ENCODE measurements at regions not wholly inside any gene's neighbourhood (a gene's known extent, or its start where the extent isn't known, plus 50 kb on each side); places are given as distances from the start of the nearest gene placed in this dataset.

GRCh38 chr7:35581605-35582210, 113.2 kb downstream of the HERPUD2 start:
- ChIA-PET POLR2A (no interaction called here), CTCF (no interaction called here)
- H3K36me3 ChIP-seq (ENCODE audit: insufficient read depth, low read length), result no peaks in the 10 kb centered on the region
- Mint-ChIP-seq H3K27me3 (peaks cover 4% of the 10 kb centered on the region in 2 donors), H3K9me3 (no peaks in the 10 kb centered on the region), H3K4me1 (no peaks in the 10 kb centered on the region), H3K27ac (no peak overlapping the region), H3K4me3 (no peak overlapping the region), H3K36me3 (peaks cover 0 to 3% (median 0%) of the 10 kb centered on the region in 3 donors)
- no peaks in the 10 kb centered on the region for H3K27me3 ChIP-seq (ENCODE audit: insufficient read depth, low read length, poor library complexity, severe bottlenecking)
- no peak overlapping the region for H3K4me3 ChIP-seq (ENCODE audit: low read length)
- H3K27ac ChIP-seq (ENCODE audit: low read depth, low read length), result no peak overlapping the region
- H3K4me1 ChIP-seq (ENCODE audit: insufficient read depth, low read length), result no peaks in the 10 kb centered on the region
- DNase-seq, result no peak
- H3K9me3 ChIP-seq (ENCODE audit: low read length), result no peaks in the 10 kb centered on the region

DNA sequence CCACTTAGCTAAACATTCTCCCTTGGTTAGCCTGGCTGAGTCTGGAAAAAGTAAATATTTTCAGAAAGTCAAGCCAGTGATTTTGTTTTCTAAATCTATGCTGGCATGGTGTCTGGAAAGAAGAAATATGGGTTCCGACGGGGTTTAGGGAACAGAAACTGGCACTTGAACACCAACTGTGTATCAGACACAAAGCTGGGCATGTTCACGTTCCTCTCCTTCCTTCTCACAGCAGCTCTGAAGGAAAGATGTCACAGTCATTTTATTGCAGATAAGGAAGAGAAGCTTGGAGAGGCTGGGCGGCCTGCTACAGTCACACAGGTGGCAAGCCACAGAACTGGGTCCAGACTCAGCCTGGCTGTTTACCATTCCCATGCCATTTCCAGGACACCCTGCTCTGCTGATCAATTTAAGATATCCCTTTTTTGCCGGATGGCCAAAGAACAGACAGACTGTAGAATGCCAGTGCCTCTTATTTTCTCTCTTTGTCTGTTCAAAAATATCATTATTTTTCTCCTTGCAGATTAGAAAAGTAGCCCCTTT, 118.8 kb downstream of the HERPUD2 start:
- Mint-ChIP-seq H3K36me3 (peaks cover 0 to 3% (median 0%) of the 10 kb centered on the region in 3 donors), H3K4me1 (no peaks in the 10 kb centered on the region), H3K4me3 (no peak overlapping the region), H3K27ac (no peak overlapping the region), H3K9me3 (no peaks in the 10 kb centered on the region), H3K27me3 (peaks cover 0 to 4% of the 10 kb centered on the region in 2 donors)
- DNase-seq, result no peak
- H3K27me3 ChIP-seq (ENCODE audit: insufficient read depth, low read length, poor library complexity, severe bottlenecking), result no peaks in the 10 kb centered on the region
- no peak overlapping the region for H3K4me3 ChIP-seq (ENCODE audit: low read length)
- no peaks in the 10 kb centered on the region for H3K9me3 ChIP-seq (ENCODE audit: low read length)
- H3K27ac ChIP-seq (ENCODE audit: low read depth, low read length), result no peak overlapping the region
- ChIA-PET CTCF (no interaction called here), POLR2A (no interaction called here)
- no peaks in the 10 kb centered on the region for H3K36me3 ChIP-seq (ENCODE audit: insufficient read depth, low read length)
- no peaks in the 10 kb centered on the region for H3K4me1 ChIP-seq (ENCODE audit: insufficient read depth, low read length)

DNA sequence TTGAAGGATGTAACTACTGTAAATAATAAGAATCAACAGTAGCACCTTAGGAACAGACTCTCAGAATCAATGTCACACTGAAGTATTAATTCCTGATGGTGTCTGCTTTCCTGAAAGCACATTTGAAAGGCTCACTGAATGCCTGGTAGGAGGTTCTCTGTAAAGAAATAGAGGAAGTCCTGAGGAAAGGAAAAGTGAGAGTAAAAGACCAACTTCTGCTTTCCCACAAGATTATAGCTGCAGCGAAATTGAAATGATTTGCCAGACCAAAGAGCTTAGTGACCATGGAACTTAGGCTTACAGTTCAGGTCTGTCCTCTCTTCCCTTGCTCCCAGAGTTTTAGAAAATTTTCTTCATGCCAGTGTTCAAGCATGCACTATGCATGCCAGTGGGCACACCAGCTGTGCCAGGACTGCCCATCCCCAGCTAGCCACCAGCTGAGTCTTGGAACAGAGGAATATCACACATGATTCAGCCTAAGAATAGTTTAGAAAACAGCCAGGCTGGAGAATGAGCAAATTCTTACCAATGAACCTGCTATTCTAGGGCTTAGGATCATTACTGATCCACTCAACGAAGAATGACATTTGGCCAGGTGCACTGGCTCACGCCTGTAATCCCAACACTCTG, 123.2 kb downstream of the HERPUD2 start:
- DNase-seq, result no peak
- ChIA-PET POLR2A (no interaction called here), CTCF (interaction anchor here (1.4 kb wide), 1 partner anchor 10 kb away, joined by 3 read pairs; no protein-coding TSS in a partner anchor)
- H3K4me3 Mint-ChIP-seq, result no peak overlapping the region
- H3K4me1 Mint-ChIP-seq, result no peaks in the 10 kb centered on the region
- H3K4me1 ChIP-seq (ENCODE audit: insufficient read depth, low read length), result no peaks in the 10 kb centered on the region
- no peak overlapping the region for H3K27ac Mint-ChIP-seq
- H3K36me3 Mint-ChIP-seq, result no peaks in the 10 kb centered on the region
- H3K9me3 ChIP-seq (ENCODE audit: low read length), result no peaks in the 10 kb centered on the region
- no peaks in the 10 kb centered on the region for H3K27me3 ChIP-seq (ENCODE audit: insufficient read depth, low read length, poor library complexity, severe bottlenecking)
- no peak overlapping the region for H3K4me3 ChIP-seq (ENCODE audit: low read length)
- no peaks in the 10 kb centered on the region for H3K9me3 Mint-ChIP-seq
- H3K27me3 Mint-ChIP-seq, result peaks cover 3 to 4% of the 10 kb centered on the region in 2 donors
- H3K36me3 ChIP-seq (ENCODE audit: insufficient read depth, low read length), result no peaks in the 10 kb centered on the region
- no peak overlapping the region for H3K27ac ChIP-seq (ENCODE audit: low read depth, low read length)

DNA sequence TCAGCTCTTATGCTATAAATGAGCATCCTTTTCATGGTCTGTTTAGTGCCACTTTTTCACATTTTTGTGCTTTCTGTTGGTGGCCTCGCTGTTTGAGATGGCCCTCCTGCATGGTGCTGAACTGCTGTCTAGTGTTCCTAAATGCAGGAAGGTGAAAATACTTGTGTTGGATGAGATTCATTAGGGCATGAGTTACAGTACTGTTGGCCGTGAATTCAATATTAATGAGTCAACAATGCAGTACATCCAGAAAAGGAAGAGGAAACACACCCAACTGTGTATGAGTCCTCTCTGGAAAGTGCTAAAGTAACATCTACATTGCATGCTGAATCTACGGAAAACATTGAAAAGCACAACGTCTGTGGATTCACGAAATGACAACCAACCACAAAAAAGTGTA, 124.0 kb downstream of the HERPUD2 start:
- no peaks in the 10 kb centered on the region for H3K4me1 ChIP-seq (ENCODE audit: insufficient read depth, low read length)
- POLR2A ChIA-PET, result no interaction called here
- no peak for DNase-seq
- no peak overlapping the region for H3K4me3 ChIP-seq (ENCODE audit: low read length)
- no peaks in the 10 kb centered on the region for H3K27me3 ChIP-seq (ENCODE audit: insufficient read depth, low read length, poor library complexity, severe bottlenecking)
- H3K36me3 Mint-ChIP-seq, result no peaks in the 10 kb centered on the region
- H3K9me3 Mint-ChIP-seq, result no peaks in the 10 kb centered on the region
- H3K36me3 ChIP-seq (ENCODE audit: insufficient read depth, low read length), result no peaks in the 10 kb centered on the region
- no peak overlapping the region for H3K27ac ChIP-seq (ENCODE audit: low read depth, low read length)
- CTCF ChIA-PET, result no interaction called here
- no peak overlapping the region for H3K4me3 Mint-ChIP-seq
- peaks cover 0 to 3% (median 0%) of the 10 kb centered on the region in 3 donors for H3K4me1 Mint-ChIP-seq
- no peak overlapping the region for H3K27ac Mint-ChIP-seq
- no peaks in the 10 kb centered on the region for H3K9me3 ChIP-seq (ENCODE audit: low read length)
- H3K27me3 Mint-ChIP-seq, result peaks cover 3 to 4% of the 10 kb centered on the region in 2 donors

GRCh38 chr7:35565927-35566326, 129.0 kb downstream of the HERPUD2 start:
- no peaks in the 10 kb centered on the region for H3K9me3 Mint-ChIP-seq
- peaks cover 0 to 10% (median 1%) of the 10 kb centered on the region in 3 donors for H3K4me1 Mint-ChIP-seq

GRCh38 chr7:35558841-35559240, 136.1 kb downstream of the HERPUD2 start:
- Mint-ChIP-seq H3K27ac (no peak overlapping the region), H3K4me3 (no peak overlapping the region), H3K27me3 (peaks cover 5 to 6% of the 10 kb centered on the region in 2 donors), H3K9me3 (no peaks in the 10 kb centered on the region), H3K4me1 (peaks cover 0 to 8% (median 0%) of the 10 kb centered on the region in 3 donors), H3K36me3 (no peaks in the 10 kb centered on the region)
- no peak for DNase-seq
- no peak overlapping the region for H3K4me3 ChIP-seq (ENCODE audit: low read length)
- no peaks in the 10 kb centered on the region for H3K4me1 ChIP-seq (ENCODE audit: insufficient read depth, low read length)
- H3K36me3 ChIP-seq (ENCODE audit: insufficient read depth, low read length), result no peaks in the 10 kb centered on the region
- no peaks in the 10 kb centered on the region for H3K27me3 ChIP-seq (ENCODE audit: insufficient read depth, low read length, poor library complexity, severe bottlenecking)
- CTCF ChIA-PET, result no interaction called here
- POLR2A ChIA-PET, result no interaction called here
- no peak overlapping the region for H3K27ac ChIP-seq (ENCODE audit: low read depth, low read length)
- H3K9me3 ChIP-seq (ENCODE audit: low read length), result no peaks in the 10 kb centered on the region

More at GRCh38 chr7:35565927-35566326, 129.0 kb downstream of the HERPUD2 start:
- no peaks in the 10 kb centered on the region for H3K36me3 Mint-ChIP-seq
- no peak overlapping the region for H3K27ac Mint-ChIP-seq
- H3K4me3 ChIP-seq (ENCODE audit: low read length), result no peak overlapping the region
- no peaks in the 10 kb centered on the region for H3K9me3 ChIP-seq (ENCODE audit: low read length)
- no peaks in the 10 kb centered on the region for H3K4me1 ChIP-seq (ENCODE audit: insufficient read depth, low read length)
- H3K27me3 ChIP-seq (ENCODE audit: insufficient read depth, low read length, poor library complexity, severe bottlenecking), result no peaks in the 10 kb centered on the region
- H3K4me3 Mint-ChIP-seq, result no peak overlapping the region
- peaks cover 0 to 6% of the 10 kb centered on the region in 2 donors for H3K27me3 Mint-ChIP-seq
- H3K36me3 ChIP-seq (ENCODE audit: insufficient read depth, low read length), result no peaks in the 10 kb centered on the region
- ChIA-PET POLR2A (no interaction called here), CTCF (no interaction called here)
- no peak overlapping the region for H3K27ac ChIP-seq (ENCODE audit: low read depth, low read length)
- DNase-seq, result no peak

DNA sequence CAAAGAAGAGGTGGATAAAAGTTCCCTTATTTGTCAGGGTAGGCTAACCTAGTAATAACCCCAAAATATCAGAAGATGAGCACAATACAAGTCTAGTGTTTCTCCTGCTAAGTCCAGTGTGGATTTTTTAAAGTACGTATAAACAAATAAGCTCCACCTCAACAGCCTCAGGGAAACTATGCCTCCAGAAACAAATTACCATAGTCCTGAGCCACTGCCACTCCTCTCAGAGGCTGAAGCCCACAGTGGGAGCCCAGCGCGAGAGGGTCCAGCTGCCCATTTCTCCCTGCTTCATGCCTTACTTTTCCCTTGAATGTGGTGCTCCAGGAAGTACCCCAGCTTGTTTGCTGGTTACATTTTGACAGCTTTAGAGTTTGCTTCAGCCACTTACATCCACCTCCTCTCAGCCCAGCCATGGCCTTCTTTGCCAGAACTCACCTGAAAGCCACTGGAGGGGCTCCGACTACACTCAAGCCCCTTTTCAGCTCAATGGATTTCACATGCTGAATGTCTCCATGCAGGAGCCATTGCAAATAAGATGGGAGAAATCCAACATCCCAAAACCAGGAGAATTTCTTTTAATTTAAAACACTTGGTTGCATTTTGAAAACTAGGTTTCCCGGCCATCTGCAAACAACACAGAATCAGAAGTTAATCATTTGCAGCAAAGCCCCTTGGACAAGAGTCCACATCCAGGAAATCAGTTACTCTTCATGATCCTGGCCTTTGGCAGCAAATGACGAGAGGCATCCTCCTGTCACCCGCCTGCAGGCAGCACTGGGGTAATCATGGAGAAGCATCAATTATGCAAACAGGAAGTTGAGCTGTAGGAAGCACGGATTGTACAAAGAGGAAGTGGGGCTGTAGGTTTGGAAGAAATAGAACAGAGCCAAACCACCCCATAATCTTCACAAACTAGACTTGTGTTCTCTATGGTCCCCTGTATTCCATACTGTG, 138.1 kb downstream of the HERPUD2 start:
- POLR2A ChIA-PET, result no interaction called here
- peaks cover 0 to 8% (median 0%) of the 10 kb centered on the region in 3 donors for H3K4me1 Mint-ChIP-seq
- no peak overlapping the region for H3K27ac Mint-ChIP-seq
- H3K4me1 ChIP-seq (ENCODE audit: insufficient read depth, low read length), result no peaks in the 10 kb centered on the region
- DNase-seq, result no peak
- H3K9me3 Mint-ChIP-seq, result no peaks in the 10 kb centered on the region
- H3K27me3 ChIP-seq (ENCODE audit: insufficient read depth, low read length, poor library complexity, severe bottlenecking), result no peaks in the 10 kb centered on the region
- no peak overlapping the region for H3K4me3 Mint-ChIP-seq
- H3K36me3 Mint-ChIP-seq, result no peaks in the 10 kb centered on the region
- H3K9me3 ChIP-seq (ENCODE audit: low read length), result no peaks in the 10 kb centered on the region
- CTCF ChIA-PET, result no interaction called here
- peaks cover 2 to 14% of the 10 kb centered on the region in 2 donors for H3K27me3 Mint-ChIP-seq
- no peaks in the 10 kb centered on the region for H3K36me3 ChIP-seq (ENCODE audit: insufficient read depth, low read length)
- no peak overlapping the region for H3K4me3 ChIP-seq (ENCODE audit: low read length)
- H3K27ac ChIP-seq (ENCODE audit: low read depth, low read length), result no peak overlapping the region

DNA sequence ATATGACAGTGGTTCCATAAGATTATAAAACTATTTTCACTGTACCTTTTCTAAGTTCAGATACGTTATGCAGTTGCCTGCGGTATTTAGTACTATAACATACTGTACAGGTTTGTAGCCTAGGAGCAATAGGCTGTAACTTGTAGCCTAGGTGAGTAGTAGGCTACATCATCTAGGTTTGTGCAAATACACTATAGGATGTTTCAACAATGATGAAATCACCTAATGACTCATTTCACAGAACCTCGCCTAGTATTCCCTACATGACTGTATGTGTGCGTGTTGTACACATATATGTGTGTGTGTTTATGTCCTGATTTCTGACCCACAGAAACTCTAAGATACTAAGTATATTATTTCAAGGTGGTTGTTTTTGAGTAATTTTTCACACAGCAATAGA, 139.0 kb downstream of the HERPUD2 start:
- ChIA-PET POLR2A (no interaction called here), CTCF (no interaction called here)
- Histone ChIP-seq H3K4me3 (ENCODE audit: low read length) (no peak overlapping the region), H3K27me3 (ENCODE audit: insufficient read depth, low read length, poor library complexity, severe bottlenecking) (no peaks in the 10 kb centered on the region), H3K36me3 (ENCODE audit: insufficient read depth, low read length) (no peaks in the 10 kb centered on the region), H3K9me3 (ENCODE audit: low read length) (no peaks in the 10 kb centered on the region), H3K4me1 (ENCODE audit: insufficient read depth, low read length) (no peaks in the 10 kb centered on the region), H3K27ac (ENCODE audit: low read depth, low read length) (no peak overlapping the region)
- Mint-ChIP-seq H3K9me3 (no peaks in the 10 kb centered on the region), H3K27me3 (peaks cover 2 to 14% of the 10 kb centered on the region in 2 donors), H3K4me1 (peaks cover 0 to 8% (median 0%) of the 10 kb centered on the region in 3 donors), H3K4me3 (no peak overlapping the region), H3K36me3 (no peaks in the 10 kb centered on the region), H3K27ac (no peak overlapping the region)
- no peak for DNase-seq
